HG02938 (cell line): ENCODE measurements at regions not wholly inside any gene's neighbourhood (a gene's known extent, or its start where the extent isn't known, plus 50 kb on each side); places are given as distances from the start of the nearest gene placed in this dataset.

Source experiments
- ATAC-seq: cut with Tn5 transposase; IDR thresholded peaks from one replicate; pipeline ENCODE4 v1.9.1; 2021; ENCODE audit warnings: mild to moderate bottlenecking, moderate library complexity; ENCODE audit not compliant: unreplicated experiment

DNA sequence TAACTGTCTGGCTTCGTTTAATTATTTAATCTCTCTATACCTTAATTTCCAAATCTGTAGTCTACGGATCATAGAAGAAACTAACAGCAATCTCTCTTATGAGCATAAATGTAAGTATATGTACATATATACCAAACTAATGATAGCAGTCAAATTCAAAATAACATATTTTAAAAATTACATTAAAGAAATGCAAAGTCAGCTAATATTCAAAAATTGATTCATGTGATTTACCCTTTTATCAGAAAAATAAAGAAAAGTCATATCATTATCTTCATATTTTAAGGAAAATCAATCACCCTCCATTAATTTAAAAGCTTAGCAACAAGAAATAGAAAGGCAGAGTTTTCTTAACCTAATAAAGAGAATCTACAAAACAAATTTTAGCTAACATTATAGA lies 575.9 kb downstream of the IRS1 start:
- ATAC-seq = no peak

DNA sequence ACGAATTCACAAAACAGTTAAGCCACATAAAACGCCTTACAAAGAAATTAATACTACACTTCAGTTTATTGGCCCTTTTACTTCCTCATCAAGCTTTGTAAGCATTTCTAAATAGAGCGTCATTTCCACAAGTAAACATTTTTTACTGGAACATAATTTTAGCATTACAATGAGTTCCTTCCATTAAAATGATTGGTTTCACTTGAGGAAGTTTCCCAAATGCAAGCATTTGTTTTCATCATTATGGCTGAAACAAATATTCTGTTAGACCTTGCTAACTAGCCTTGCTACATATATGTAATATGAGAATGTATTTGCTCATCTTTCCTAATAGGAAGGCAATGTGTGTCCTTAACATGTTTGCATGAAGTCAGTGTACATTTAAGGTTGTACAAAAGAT lies 579.1 kb downstream of the IRS1 start:
- ATAC-seq = no peak

DNA sequence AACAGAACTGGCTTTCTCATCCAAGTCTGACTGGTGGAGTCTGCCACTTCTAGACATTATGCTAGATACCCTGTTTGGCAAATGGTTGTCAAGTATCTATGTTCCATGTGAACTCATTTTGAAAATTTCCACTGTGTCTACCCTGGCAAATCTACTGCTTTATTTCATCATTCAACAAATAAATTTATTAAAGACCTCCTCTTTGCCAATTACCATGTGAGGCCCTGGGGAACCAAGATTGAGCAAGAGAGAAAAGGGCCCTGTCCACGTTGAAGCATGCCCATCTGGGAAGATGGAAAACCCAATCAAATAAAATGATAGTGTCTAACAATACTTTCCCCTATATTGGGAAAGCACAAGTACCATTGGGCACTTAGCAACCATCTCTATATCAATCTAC lies 582.4 kb downstream of the IRS1 start:
- ATAC-seq = no peak

DNA sequence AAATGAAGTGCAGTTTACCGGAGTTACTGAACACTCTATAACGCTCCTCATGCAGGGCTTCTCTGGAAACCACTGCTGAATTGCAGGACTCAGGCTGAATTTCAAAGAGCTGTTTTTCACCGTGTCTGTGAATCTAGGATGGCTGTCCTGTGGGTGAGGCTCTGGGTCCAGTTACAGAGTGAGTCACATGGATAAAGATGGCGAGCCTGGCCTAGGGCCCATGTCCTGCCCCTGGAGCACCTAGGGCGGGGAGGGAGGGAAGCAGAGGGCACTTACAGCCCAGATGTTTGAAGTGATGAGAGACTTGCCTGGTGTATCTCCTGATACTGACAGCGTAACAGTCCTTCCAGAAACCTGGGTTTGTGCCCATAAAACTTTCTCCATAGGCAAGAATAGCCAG lies 583.0 kb downstream of the IRS1 start:
- ATAC-seq = no peak

DNA sequence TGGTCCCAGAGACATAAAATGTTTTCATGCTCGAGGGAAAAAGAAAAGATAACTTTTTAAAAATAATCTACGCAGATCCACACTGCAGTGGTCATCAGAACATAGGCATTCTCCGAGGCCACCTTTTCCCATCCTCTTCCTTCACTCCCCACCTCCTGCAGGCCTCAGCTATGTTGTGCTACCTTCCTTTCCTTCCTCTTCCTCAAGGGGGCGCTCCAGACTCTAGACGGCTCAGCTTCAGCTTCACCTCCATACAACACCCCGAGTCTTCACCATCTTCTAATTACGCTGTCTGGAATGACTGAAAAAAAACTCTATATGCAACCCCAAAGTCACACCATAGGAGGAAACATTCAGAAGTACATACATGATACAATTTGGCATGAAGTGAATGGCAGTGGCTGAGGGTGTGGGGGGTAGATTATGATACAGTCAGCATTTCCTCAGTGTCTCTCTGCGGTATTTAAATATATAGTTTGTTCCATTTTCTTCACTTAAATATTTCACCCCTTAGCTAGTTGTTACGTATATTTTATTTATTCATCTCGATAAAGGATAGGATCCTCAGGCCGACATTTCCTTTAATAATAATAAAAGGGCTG lies 583.6 kb downstream of the IRS1 start:
- peak; percentile 94 for ATAC-seq

DNA sequence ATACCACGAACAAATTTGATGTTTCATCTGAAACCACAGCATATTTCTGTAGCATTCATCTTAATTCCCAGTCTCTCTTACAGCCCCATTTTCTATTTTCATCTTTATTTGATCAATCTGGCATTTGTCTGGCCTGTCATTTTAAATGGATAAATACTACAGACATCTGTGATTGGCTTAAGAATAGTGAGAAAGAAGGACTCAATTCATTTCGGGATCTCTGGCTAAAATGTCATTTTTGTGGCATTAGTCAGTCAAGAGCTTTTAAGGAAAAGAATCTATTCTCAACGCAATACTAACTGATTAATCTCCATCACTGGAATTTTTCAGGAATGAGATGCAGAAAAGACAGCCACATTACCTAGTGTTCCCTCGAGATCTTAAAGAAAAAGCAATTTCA lies 585.9 kb downstream of the IRS1 start:
- no peak for ATAC-seq

DNA sequence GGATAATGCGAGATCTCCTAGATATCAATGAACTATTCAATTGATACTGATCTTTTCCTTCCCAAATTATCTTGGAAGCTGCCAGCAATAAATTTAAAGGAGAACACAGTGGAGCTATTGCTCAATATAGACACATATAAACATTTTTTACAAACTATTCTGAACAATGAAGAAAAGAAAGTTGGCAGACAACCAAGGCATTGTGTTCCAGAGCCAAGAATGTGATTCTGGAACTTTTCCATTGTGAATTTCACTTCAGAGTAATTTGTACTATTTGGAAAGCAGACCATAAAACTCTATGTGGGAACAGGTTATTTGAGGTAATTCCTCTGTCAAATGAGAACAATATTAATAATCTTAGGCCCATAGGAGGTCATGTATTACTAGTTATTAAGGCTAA lies 588.2 kb downstream of the IRS1 start:
- ATAC-seq = no peak

DNA sequence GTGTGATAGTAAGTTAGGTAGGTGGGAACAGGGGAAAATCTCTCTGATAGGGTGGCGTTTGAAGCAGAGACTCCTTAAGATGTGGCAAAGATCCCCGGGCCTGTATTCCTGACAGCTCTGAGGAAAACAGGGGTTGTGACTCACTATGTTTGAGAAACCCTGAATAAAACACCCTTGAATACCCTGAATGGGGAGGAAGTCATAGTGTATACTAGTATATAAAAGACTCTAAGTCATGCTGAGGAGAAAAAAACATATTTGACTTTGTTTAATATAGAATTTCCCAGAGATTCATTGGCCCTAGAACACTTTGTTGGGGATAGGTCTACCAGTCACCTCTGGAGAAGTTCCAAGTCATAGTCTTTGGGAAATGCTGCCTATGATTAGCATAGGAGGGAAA lies 590.9 kb downstream of the IRS1 start:
- no peak for ATAC-seq

DNA sequence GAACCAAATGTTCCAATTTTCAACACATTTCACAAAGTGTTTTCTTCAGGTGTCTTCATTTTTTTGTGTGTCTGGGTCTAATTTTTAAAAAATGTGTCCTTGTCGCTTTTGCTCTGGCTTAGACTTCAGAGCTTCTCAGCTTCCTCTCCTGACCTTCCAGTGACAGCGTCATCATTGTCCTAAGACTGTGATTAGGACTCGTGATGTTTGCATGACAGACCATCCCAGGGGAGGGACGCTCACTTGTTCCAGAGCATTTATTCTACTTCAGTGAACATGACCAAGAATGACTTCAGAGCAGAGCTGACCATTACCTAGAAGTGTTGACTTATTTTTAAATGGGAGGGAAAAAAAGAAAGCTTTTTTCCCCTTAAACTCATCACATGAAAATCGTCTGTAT lies 591.9 kb downstream of the IRS1 start:
- no peak for ATAC-seq

DNA sequence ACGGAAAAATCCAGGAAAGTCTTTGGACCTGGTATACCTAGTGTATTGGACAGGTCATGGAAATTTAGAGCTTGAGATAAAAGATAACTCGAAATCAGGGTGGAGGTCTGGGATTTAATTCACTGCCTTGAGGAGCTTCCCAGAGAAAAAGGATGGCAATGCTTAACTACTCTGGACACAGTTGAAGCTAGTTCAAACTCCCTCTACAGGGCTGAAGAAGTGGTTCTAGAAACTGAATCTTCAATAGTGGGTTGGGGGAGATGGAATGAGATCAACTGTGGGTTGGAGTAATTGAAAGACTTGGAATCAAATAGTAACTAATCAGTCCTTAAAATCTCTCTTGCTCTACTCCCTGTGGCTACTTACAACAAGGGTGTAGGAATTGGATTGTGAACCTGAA lies 600.1 kb downstream of the IRS1 start:
- no peak for ATAC-seq

DNA sequence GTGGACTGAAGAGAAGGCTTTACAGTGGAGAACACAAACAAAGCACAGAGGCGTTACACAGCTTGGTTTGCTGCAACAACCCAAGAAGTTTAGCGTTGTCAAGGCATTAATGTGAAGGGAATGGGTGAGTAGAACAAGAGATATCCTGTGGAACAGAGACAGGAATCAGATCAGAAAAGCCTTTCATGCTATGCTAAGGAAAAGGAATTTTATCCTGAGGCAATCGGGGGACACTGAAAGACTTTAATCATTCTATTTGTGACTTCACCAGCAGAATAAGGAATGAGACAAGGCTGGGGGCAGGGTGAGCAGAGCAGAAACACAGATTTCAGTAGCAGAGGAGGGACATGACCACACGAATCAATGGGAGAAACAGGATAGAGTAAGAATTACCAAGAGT lies 600.7 kb downstream of the IRS1 start:
- ATAC-seq = no peak

DNA sequence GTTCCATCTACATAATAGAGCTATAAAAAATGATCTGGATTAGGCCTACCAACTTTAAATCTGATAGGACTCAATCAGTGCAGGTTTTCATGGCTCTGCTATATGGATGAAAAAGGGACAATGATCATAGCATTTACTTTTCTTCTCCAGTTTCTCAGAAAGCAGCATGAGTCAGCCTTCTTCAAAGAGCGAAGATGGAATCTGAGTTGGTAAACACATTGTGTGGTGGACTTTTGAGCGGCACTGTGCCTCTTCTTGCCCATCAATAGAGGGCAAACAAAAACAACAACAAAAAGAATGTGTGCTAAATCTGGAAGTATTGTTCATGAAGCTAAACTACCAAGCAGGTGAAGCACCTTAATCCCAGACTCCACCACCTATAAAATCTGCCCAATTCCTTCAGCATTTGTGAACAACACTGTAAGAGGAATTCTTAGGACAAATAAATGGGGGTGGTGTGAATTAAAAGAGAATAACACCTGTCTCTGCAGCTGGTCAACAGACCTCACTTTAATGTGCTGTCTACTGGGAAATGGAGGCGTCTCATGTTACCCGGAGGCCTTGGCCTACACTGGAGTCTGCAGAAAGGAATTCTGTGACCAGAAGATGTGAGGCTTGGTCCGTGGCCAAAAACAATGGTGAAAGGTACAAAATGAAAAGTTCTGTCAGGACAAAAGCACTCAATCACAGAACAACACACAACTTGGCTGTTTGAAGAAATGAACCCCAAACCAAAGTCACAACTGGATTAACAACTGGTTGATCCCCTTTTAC lies 609.0 kb downstream of the IRS1 start:
- no peak for ATAC-seq

DNA sequence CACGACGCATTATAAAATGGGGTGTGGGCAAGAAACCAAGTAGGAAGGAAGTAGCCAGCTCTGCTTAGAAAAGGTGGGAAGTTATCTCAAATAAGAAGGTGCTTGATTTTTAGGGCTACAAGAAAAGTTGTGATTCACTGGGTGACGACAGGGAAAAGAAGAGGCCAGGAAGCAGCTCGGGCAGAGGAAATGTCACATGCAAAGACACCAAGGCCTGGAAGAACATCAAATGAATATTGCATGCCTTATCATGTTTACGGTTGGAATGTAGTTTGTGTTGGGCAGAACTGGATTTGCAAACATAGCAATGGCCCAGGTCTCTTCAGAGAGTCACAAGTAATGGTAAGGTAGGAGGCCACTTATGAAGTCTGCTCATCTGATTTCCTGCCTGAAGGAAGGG lies 610.6 kb downstream of the IRS1 start:
- no peak for ATAC-seq

DNA sequence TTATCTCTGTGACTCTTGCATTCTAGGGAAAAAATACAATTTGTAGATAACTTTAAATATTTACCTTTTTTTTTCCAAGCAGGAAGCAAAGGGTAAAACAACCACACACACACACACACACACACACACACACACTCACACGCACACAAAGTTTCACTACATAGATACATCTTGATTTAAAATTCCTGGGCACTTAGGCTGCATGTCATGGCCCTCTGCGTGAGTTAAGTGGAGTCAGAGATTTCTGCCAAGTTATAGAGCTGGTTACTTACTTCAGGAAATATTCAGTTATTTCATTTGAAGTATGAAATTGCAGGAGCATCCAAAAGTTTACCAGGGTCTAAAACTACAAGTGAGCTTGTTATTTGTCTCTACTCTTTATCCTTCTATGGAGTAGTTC lies 612.0 kb downstream of the IRS1 start:
- no peak for ATAC-seq

DNA sequence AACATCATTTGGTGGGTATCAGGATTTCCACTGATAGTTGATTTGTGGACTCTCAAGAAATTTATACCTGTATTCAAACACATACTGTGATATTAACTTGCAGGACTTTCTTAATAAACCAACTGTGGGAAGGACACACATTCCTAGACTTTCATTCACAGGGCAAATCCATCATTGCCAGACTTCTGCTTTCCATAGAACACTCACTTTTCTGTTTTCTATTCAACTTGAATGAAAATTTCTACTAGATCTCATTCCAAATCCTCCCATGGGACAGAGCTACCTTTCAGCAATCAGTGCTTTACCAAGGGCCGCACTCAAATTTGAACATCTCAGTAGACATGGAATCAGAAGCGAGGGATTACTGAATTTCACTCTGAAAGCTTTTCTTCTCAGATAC lies 612.5 kb downstream of the IRS1 start:
- no peak for ATAC-seq

DNA sequence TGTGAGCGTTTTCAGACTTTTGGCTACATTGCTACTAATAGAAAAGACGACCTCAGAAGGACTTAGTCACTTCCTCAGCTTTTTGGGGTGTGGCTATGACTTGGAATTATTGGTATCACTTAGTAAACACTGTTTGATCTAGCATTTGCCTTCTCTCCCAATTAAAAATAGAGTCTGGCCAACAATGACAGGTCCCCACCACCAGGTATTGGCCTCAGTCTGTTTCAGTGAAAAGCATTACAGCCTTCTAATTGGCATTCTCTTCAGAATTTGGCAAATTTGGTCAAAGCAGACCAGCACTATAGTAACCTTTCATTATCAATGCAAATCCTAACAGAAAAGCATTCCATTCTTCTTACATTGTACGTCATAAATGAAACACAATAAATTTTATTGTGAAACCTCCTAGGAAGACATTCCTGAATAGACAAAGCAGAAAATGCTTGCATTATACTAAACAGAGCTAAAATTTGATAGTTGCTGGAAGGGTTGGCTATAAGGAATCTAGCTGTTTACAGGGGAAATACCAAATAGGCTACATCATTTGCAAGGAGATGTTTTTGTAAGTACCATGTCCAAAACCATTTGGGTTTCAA lies 613.9 kb downstream of the IRS1 start:
- ATAC-seq = no peak

DNA sequence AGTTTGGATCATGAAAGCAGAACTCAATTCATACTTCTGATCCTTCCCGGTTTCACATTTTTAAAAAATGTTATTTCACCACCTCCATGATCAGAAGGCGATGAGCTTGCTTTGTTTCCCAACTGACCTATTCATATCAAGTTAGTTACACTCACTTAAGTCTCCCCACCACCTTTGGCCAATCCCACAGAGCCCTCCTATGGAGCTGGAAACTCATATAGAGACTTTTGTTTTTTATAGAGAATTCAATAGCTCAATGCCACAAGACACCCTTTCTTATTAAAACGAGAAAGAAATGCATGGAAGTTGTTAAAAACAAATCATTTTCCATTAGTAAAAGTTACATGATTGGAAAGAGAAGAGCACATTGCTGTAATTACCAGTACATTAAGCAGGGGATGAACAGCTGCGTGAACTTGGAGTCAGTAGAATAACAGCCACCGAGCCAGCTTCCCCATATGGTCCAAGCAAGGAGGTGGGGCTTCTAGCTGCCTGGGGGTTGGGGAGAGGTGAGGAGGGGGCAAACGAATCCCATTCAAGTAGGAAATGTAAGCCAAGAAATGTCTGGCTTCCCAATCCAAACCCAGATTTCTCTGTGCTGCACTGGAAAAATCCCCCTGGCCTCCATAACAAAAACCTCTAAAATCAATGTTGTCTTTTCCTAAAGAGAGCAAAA lies 614.5 kb downstream of the IRS1 start:
- ATAC-seq = no peak

DNA sequence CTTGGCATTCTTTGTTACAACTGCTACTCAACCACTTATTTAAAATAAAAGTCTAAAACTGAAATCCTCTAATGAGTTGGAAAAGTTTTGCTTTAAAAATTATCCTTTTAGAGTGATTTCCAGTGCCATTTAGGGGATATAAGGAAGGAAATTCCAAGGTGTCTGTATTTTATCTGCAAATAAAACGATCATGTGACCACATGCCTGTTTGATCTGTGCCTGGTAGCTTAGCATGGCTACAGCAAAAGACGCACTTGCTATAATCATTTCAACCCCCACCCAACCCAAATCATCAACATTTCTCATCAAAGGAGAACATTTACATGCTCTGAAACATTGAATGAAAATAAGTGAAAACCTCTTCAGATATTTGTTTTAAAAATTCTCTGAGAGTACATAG lies 615.1 kb downstream of the IRS1 start:
- no peak for ATAC-seq

DNA sequence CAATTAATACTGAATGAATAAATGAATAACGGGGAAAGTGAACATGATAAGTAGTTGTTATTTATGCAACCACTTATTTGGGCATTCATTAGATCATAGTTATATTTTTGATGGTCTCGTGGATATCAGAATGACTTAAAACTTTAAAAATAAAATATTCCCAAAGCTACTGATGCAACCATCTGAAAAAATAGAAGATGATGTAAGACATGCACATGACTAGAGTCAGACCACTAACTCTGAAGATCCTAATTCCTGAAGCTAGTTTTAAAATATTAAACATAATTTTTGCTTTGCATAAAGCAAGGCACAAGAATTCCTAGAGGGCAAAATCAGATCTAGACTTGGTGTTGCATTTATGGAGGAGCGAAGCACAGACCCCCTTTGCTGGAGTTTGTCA lies 616.1 kb downstream of the IRS1 start:
- no peak for ATAC-seq

DNA sequence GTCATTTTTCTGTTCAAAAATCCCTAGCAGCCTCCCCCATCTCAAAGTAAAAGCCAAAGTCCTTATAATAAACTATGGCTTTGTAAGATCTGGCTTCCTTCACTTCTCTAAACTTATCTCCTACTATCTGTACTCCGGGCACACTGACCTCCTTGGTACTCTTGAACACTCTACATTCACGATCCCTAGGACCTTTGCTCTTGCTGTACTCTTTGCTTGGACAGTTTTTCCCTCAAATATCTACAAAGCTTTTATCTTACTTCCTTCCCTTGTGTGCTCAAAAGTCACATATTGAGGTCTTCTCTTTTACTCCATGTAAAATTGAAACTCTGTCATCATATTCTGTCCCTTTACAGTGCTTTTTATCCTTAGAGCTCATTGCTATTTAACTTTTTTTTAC lies 616.6 kb downstream of the IRS1 start:
- ATAC-seq = no peak

DNA sequence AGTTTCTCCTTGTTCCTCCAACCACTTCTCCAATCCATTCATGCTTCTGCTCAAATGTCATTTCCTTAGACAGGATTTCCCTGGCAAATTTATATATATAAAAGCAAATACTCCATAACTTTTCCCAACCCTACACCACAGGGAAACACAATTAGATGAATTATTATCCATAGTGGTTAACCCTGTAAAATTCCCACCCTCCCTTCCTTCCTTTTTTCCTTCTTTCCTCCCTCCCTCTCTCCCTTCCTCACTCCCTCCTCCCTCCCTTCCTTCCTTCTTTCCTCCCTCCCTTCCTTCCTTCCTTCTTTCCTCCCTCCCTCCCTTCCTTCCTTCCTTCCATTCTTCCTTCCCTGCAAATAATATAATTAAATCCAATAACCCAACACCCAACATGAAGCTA lies 617.7 kb downstream of the IRS1 start:
- ATAC-seq = no peak

DNA sequence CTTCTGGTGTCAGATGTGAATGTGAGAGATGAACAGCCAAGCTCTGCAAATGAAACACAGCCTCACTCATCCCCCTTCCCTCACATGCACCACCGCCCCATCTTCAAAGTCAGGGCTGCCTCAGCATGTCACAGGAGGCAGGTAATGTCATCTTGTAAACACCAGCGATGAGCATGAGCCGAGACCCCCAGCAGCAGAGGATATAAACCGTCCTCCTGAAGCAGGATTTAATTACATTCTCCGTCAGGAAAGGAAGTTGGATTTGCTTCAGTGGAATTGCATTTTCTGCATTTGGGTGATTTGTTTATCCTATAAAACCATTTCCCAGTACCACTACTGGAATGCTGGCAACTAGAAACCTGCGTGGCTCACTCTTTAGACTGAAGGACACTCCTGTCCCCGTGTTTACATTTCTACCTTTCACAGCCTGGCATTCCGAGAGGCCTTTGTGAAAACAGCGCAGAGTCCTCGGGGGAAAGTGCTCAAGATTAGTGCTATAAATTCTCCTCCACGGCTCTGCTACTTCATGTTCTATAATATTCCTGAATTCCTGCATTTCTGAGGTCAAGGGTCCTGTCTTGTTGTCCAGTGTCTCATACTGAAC lies 619.2 kb downstream of the IRS1 start:
- no peak for ATAC-seq
